ENCODE measurements at regions not wholly inside any gene's neighbourhood (a gene's known extent, or its start where the extent isn't known, plus 50 kb on each side); places are given as distances from the start of the nearest gene placed in this dataset.
"Not testable (repeated sequence)": the region's sequence is repeated elsewhere in the genome, so short reads cannot be mapped to it uniquely, and the experiment has no call there.

DNA sequence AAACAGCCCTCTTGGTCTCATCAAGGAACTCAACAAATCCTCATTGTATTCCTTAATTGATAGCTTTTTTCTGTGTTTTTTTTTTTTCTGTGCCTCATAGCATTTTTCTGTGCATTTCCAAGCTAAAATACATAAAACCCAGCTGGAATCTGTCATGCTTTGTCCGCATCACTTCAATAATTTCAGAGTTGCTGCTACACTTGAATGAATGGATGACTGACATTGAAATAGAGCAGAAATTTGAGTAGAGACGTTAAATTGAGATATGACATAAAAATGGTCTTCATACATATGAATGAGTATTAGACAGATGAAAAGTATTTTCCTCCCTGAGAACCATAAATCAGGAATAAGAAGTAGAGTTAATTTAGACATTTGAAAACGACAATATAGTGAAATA, 593.2 kb downstream of the TMA16 start:
- H3K4me3 ChIP-seq (ENCODE audit: low read depth, poor library complexity, severe bottlenecking) = no peak overlapping the region
- DNase-seq (ENCODE audit: low spot score in 2 of 2) = no peak
- no peak for TF ChIP-seq CTCF (IDR thresholded peaks at IDR 0.05)
- TF ChIP-seq POLR2A (IDR thresholded peaks at IDR 0.05) = no peak
- intact Hi-C loops (cut with DNase I; ENCODE audit: low total_unique reads) = no loop called here
- WGBS, 2 donors = 68 to 71% methylated on average over 3 of the region's 3 CpGs

GRCh38 chr4:164095313-164096110, 601.0 kb downstream of the TMA16 start:
- no peak for DNase-seq (ENCODE audit: low spot score in 2 of 2)
- H3K4me3 ChIP-seq (ENCODE audit: low read depth, poor library complexity, severe bottlenecking) = no peak overlapping the region
- 67 to 76% methylated on average over 5 of the region's 5 CpGs for WGBS, 2 donors
- intact Hi-C loops (cut with DNase I; ENCODE audit: low total_unique reads) = no loop called here
- TF ChIP-seq POLR2A (IDR thresholded peaks at IDR 0.05) = no peak
- no peak for TF ChIP-seq CTCF (IDR thresholded peaks at IDR 0.05)

GRCh38 chr4:164096766-164097518, 602.5 kb downstream of the TMA16 start:
- H3K4me3 ChIP-seq (ENCODE audit: low read depth, poor library complexity, severe bottlenecking) = no peak overlapping the region
- WGBS, 2 donors = 81% methylated on average over 5 of the region's 5 CpGs
- no peak for DNase-seq (ENCODE audit: low spot score in 2 of 2)
- TF ChIP-seq CTCF (IDR thresholded peaks at IDR 0.05) (no peak), POLR2A (IDR thresholded peaks at IDR 0.05) (no peak)
- intact Hi-C loops (cut with DNase I; ENCODE audit: low total_unique reads) = no loop called here

DNA sequence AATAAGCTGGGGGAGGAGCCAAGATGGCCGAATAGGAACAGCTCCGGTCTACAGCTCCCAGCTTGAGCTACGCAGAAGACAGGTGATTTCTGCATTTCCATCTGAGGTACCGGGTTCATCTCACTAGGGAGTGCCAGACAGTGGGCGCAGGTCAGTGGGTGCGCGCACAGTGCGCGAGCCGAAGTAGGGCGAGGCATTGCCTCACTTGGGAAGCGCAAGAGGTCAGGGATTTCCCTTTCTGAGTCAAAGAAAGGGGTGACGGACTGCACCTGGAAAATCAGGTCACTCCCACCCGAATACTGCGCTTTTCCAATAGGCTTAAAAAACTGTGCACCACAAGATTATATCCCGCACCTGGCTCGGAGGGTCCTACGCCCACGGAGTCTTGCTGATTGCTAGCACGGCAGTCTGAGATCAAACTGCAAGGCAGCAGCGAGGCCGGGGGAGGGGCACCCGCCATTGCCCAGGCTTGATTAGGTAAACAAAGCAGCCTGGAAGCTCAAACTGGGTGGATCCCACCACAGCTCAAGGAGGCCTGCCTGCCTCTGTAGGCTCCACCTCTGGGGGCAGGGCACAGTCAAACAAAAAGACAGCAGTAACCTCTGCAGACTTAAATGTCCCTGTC, 606.4 kb downstream of the TMA16 start:
- intact Hi-C loops (cut with DNase I; ENCODE audit: low total_unique reads); DNase-seq (ENCODE audit: low spot score in 2 of 2); H3K4me3 ChIP-seq (ENCODE audit: low read depth, poor library complexity, severe bottlenecking): not testable (repeated sequence)
- WGBS, 2 donors = 92 to 95% methylated on average over 23 of the region's 23 CpGs

GRCh38 chr4:164108971-164109370, 614.5 kb downstream of the TMA16 start:
- intact Hi-C loops (cut with DNase I; ENCODE audit: low total_unique reads) = no loop called here
- TF ChIP-seq CTCF (IDR thresholded peaks at IDR 0.05) = no peak
- TF ChIP-seq POLR2A (IDR thresholded peaks at IDR 0.05) = no peak
- DNase-seq (ENCODE audit: low spot score in 2 of 2) = no peak
- 77 to 87% methylated on average over 2 of the region's 2 CpGs for WGBS, 2 donors
- H3K4me3 ChIP-seq (ENCODE audit: low read depth, poor library complexity, severe bottlenecking) = no peak overlapping the region

DNA sequence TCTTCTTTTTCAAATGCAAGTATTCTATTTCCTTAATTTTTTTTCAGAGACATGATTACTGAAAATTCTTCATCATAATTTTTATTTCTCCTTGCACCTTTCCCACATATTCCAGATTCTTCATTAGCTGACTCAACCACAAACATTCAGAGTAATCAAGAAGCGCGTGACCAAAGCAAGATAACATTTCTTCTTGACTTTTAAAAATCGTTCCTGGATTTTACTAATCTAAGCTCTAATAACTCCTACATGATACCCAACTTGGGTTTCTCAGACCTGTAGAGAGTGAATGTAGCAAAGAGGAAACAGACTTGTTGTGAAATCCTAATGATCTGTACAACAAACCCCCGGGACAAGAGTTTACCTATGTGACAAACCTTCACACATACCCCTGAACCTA, 615.0 kb downstream of the TMA16 start:
- DNase-seq (ENCODE audit: low spot score in 2 of 2) = no peak
- no peak for TF ChIP-seq POLR2A (IDR thresholded peaks at IDR 0.05)
- TF ChIP-seq CTCF (IDR thresholded peaks at IDR 0.05) = no peak
- WGBS, 2 donors = 81% methylated on average over 4 of the region's 4 CpGs
- H3K4me3 ChIP-seq (ENCODE audit: low read depth, poor library complexity, severe bottlenecking) = no peak overlapping the region
- intact Hi-C loops (cut with DNase I; ENCODE audit: low total_unique reads) = no loop called here
